Suprapubic skin (tissue), 4 donors: ENCODE measurements at regions not wholly inside any gene's neighbourhood (a gene's known extent, or its start where the extent isn't known, plus 50 kb on each side); places are given as distances from the start of the nearest gene placed in this dataset.

Experiments used
- DNase-seq, 2 donors: peaks; one replicate each; pipeline ENCODE4 v3.0.0-alpha.2; 2019; ENCODE audit warnings: low spot score in 2 of 2
- H3K27ac ChIP-seq: fragments of 200-600 bp; sonication (generic); one replicate; pipeline ENCODE4 v1.5.1; 2019
- H3K27me3 ChIP-seq: fragments of 200-600 bp; sonication (generic); one replicate; pipeline ENCODE4 v1.5.1; 2019
- H3K36me3 ChIP-seq: fragments of 200-600 bp; sonication (generic); one replicate; pipeline ENCODE4 v1.5.1; 2019
- H3K4me1 ChIP-seq: fragments of 200-600 bp; sonication (generic); one replicate; pipeline ENCODE4 v1.5.1; 2019
- H3K4me3 ChIP-seq: fragments of 200-600 bp; sonication (generic); one replicate; pipeline ENCODE4 v1.5.1; 2019; ENCODE audit warnings: mild to moderate bottlenecking
- H3K9me3 ChIP-seq: fragments of 200-600 bp; sonication (generic); one replicate; pipeline ENCODE4 v1.5.1; 2019
- EP300 ChIP-seq: sonication (generic); formaldehyde crosslinking; IDR thresholded peaks from one replicate; pipeline ENCODE4 v1.6.1; 2017; ENCODE audit warnings: antibody characterized with exemption
- POLR2A ChIP-seq, 2 donors: fragments of 450-650 bp; IDR thresholded peaks; one replicate each; pipeline ENCODE4 v1.6.1; 2017; ENCODE audit warnings: antibody characterized with exemption in 2 of 2, mild to moderate bottlenecking in 2 of 2, moderate library complexity in 2 of 2
- POLR2AphosphoS5 ChIP-seq, 3 donors: sonication (generic); formaldehyde crosslinking; IDR thresholded peaks; one replicate each; pipeline ENCODE4 v1.6.1; 2017; ENCODE audit warnings: antibody characterized with exemption in 3 of 3
- WGBS: methylation state at CpG from one replicate; pipeline ENCODE4 v1.1.5; 2018; 5-methylcytosine and 5-hydroxymethylcytosine counted together
- TF ChIP-seq, protein P1 (sequence below), 2 donors: fragments of 200-600 bp in 1 of 2; fragments of 450-650 bp in 1 of 2; sonication (generic) in 1 of 2; IDR thresholded peaks; one replicate each; pipeline ENCODE4 v1.5.1; 2016 to 2019; ENCODE audit warnings: antibody characterized with exemption in 2 of 2, mild to moderate bottlenecking in 1 of 2, moderate library complexity in 1 of 2

DNA sequence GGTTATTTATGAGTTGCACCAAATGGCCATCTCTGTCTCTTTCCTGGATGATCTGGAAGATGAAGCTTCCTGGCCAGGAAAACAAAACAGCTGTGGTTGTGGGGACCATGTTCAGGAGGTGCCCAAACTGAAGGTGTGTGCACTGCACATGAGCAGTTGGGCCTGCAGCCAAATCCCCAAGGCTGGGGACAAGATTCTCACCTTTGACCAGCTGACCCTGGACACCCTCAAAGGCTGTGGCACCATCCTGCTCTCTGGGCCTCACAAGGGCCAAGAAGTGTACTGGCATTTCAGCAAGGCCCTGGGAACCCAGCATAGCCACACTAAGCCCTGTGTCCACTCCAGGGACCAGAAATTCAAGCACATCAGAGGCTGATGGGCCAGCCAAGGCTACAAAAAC lies 84.2 kb downstream of the KCNRG start:
- no peak overlapping the region for H3K27ac ChIP-seq

DNA sequence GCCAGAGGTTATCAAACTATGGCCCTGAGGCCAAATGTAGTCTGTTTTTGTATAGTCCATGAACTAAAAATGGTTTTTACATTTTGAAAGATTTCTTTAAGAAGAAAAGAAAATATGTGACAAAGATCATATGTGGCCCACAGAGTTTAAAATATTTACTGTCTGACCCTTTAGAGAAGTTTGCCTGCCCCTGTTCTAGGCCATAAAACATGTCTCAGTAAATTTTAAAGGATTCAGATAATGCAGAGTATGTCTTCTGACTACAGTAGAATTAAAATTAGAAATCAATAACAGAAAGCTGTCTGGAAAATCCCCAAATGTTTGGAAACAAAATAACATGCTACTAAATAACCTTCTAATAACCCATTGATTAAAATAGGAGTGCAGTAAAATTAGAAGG lies 86.3 kb downstream of the KCNRG start:
- no peak for DNase-seq
- no peaks in the 10 kb centered on the region for H3K36me3 ChIP-seq
- no peak for TF ChIP-seq EP300
- TF ChIP-seq POLR2A (IDR thresholded peaks at IDR 0.05), result no peak
- no peak for TF ChIP-seq POLR2AphosphoS5 (IDR thresholded peaks at IDR 0.05)
- TF ChIP-seq, protein P1, sequence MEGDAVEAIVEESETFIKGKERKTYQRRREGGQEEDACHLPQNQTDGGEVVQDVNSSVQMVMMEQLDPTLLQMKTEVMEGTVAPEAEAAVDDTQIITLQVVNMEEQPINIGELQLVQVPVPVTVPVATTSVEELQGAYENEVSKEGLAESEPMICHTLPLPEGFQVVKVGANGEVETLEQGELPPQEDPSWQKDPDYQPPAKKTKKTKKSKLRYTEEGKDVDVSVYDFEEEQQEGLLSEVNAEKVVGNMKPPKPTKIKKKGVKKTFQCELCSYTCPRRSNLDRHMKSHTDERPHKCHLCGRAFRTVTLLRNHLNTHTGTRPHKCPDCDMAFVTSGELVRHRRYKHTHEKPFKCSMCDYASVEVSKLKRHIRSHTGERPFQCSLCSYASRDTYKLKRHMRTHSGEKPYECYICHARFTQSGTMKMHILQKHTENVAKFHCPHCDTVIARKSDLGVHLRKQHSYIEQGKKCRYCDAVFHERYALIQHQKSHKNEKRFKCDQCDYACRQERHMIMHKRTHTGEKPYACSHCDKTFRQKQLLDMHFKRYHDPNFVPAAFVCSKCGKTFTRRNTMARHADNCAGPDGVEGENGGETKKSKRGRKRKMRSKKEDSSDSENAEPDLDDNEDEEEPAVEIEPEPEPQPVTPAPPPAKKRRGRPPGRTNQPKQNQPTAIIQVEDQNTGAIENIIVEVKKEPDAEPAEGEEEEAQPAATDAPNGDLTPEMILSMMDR (IDR thresholded peaks at IDR 0.05), result no peak

More for the DNA sequence above, 84.2 kb downstream of the KCNRG start:
- no peak for DNase-seq
- no peak overlapping the region for H3K4me3 ChIP-seq
- no peaks in the 10 kb centered on the region for H3K27me3 ChIP-seq
- peaks cover 17% of the 10 kb centered on the region for H3K9me3 ChIP-seq
- H3K36me3 ChIP-seq, result no peaks in the 10 kb centered on the region
- H3K4me1 ChIP-seq, result peaks cover 1% of the 10 kb centered on the region
- TF ChIP-seq EP300 (no peak), POLR2A (IDR thresholded peaks at IDR 0.05) (no peak), POLR2AphosphoS5 (IDR thresholded peaks at IDR 0.05) (no peak)
- TF ChIP-seq, protein P1 (IDR thresholded peaks at IDR 0.05), result no peak

DNA sequence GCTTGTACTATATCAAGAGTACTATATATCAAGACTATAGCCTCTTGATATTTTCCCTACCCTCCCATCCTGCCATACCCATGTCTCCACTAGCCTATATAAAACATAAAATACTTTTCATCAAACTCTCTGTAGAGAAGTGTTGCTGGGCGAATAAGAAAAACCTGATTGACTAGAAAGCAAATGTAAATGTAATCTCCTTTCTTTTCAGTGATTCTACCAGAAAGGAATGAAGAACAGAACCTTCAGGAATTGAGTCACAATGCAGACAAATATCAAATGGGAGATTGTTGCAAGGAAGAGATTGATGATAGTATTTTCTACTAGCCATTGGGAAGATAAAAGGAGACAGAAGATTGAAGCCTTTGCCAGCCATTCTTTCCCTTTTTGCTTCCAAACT lies 89.2 kb downstream of the KCNRG start:
- no peaks in the 10 kb centered on the region for H3K27me3 ChIP-seq
- no peak overlapping the region for H3K27ac ChIP-seq
- no peak overlapping the region for H3K4me3 ChIP-seq
- H3K9me3 ChIP-seq, result peaks cover 4% of the 10 kb centered on the region
- no peaks in the 10 kb centered on the region for H3K36me3 ChIP-seq
- H3K4me1 ChIP-seq, result peaks cover 19% of the 10 kb centered on the region
- WGBS, result 77% methylated on average over 1 of the region's 1 CpG
- DNase-seq, result no peak
- TF ChIP-seq, protein P1 (IDR thresholded peaks at IDR 0.05), result no peak
- TF ChIP-seq POLR2AphosphoS5 (IDR thresholded peaks at IDR 0.05), result no peak
- no peak for TF ChIP-seq POLR2A (IDR thresholded peaks at IDR 0.05)
- no peak for TF ChIP-seq EP300

More for the DNA sequence above, 86.3 kb downstream of the KCNRG start:
- no peaks in the 10 kb centered on the region for H3K27me3 ChIP-seq
- no peak overlapping the region for H3K27ac ChIP-seq
- no peak overlapping the region for H3K4me3 ChIP-seq
- peaks cover 10% of the 10 kb centered on the region for H3K4me1 ChIP-seq
- H3K9me3 ChIP-seq, result peaks cover 17% of the 10 kb centered on the region

DNA sequence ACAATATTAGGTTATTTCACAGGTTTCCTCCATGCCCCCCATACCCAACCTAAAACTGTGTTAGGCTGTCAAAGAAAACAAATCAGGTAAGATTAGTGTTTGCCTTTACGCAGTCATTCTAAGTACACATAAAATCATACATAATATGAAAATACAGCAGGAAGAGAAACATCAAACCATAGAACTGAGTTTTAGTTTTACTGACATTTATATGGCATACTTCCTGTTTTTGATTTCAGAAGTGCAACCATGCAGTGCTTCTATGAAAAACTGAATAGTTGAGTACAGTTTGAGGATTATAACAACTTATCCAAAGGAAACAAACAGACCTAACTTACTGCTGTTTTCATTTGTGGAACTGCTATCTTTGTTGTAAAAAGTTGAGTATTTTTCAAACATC lies 91.3 kb downstream of the KCNRG start:
- Histone ChIP-seq H3K27ac (no peak overlapping the region), H3K9me3 (no peaks in the 10 kb centered on the region)

DNA sequence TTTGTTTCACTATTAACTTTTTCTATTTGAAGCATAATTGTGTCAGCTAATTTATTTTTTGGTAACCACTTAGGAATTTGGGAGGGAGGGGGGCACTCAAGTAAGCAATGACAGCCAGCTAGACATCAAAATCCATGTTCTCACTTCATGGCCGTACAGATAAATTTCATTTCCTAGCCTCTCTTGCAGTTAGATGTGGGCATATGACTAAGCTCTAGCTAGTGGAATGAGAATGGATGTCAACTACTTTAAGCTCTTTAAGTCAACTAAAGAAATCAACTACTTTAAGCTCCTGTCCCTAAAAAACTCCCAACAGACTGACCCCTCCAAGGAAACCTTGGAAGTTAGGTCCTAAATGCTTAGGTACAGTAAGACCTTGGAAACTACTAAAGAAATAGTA lies 92.0 kb downstream of the KCNRG start:
- no peaks in the 10 kb centered on the region for H3K9me3 ChIP-seq
- H3K27me3 ChIP-seq, result no peaks in the 10 kb centered on the region
- H3K4me3 ChIP-seq, result no peak overlapping the region
- DNase-seq, result no peak
- TF ChIP-seq POLR2A (IDR thresholded peaks at IDR 0.05), result no peak
- TF ChIP-seq POLR2AphosphoS5 (IDR thresholded peaks at IDR 0.05), result no peak
- TF ChIP-seq, protein P1 (IDR thresholded peaks at IDR 0.05), result no peak
- no peak for TF ChIP-seq EP300
- H3K27ac ChIP-seq, result no peak overlapping the region
- peaks cover 21% of the 10 kb centered on the region for H3K4me1 ChIP-seq
- H3K36me3 ChIP-seq, result no peaks in the 10 kb centered on the region
- 60% methylated on average over 1 of the region's 1 CpG for WGBS

More for the DNA sequence above, 91.3 kb downstream of the KCNRG start:
- Histone ChIP-seq H3K4me1 (peaks cover 20% of the 10 kb centered on the region), H3K27me3 (no peaks in the 10 kb centered on the region), H3K4me3 (no peak overlapping the region), H3K36me3 (no peaks in the 10 kb centered on the region)
- TF ChIP-seq, protein P1 (IDR thresholded peaks at IDR 0.05), result no peak
- no peak for TF ChIP-seq POLR2AphosphoS5 (IDR thresholded peaks at IDR 0.05)
- no peak for TF ChIP-seq POLR2A (IDR thresholded peaks at IDR 0.05)
- TF ChIP-seq EP300, result no peak
- 74% methylated on average over 1 of the region's 1 CpG for WGBS
- no peak for DNase-seq
